ENCODE measurements at regions not wholly inside any gene's neighbourhood (a gene's known extent, or its start where the extent isn't known, plus 50 kb on each side); places are given as distances from the start of the nearest gene placed in this dataset.

GRCh38 chr5:50962934-50963872, 296.8 kb downstream of the PARP8 start:
- DNase-seq = peak; percentile 92
- in situ Hi-C loops (cut with MboI; ENCODE audit: low pct_unique_long_range_greater_than_20kb, low sequenced_read_pairs) = loop anchor here (25.0 kb wide), 1 partner anchor 1049 kb away; no protein-coding TSS in a partner anchor

GRCh38 chr5:50963971-50964745, 297.7 kb downstream of the PARP8 start:
- in situ Hi-C loops (cut with MboI; ENCODE audit: low pct_unique_long_range_greater_than_20kb, low sequenced_read_pairs) = loop anchor here (25.0 kb wide), 1 partner anchor 1048 kb away; no protein-coding TSS in a partner anchor
- DNase-seq = no peak

- in situ Hi-C loops (cut with MboI; ENCODE audit: low pct_unique_long_range_greater_than_20kb, low sequenced_read_pairs) = loop anchor here (25.0 kb wide), 1 partner anchor 1047 kb away; no protein-coding TSS in a partner anchor
- DNase-seq = no peak
These were observed 298.6 kb downstream of the PARP8 start for GRCh38 chr5:50964746-50965653.

- in situ Hi-C loops (cut with MboI; ENCODE audit: low pct_unique_long_range_greater_than_20kb, low sequenced_read_pairs) = loop anchor here (25.0 kb wide), 1 partner anchor 1046 kb away; no protein-coding TSS in a partner anchor
- no peak for DNase-seq
These were observed 299.4 kb downstream of the PARP8 start for GRCh38 chr5:50965654-50966375.

GRCh38 chr5:50967009-50967562, 300.6 kb downstream of the PARP8 start:
- DNase-seq = no peak
- in situ Hi-C loops (cut with MboI; ENCODE audit: low pct_unique_long_range_greater_than_20kb, low sequenced_read_pairs) = loop anchor here (25.0 kb wide), 1 partner anchor 1045 kb away; no protein-coding TSS in a partner anchor

- in situ Hi-C loops (cut with MboI; ENCODE audit: low pct_unique_long_range_greater_than_20kb, low sequenced_read_pairs) = loop anchor here (25.0 kb wide), 1 partner anchor 1045 kb away; no protein-coding TSS in a partner anchor
- DNase-seq = no peak
These were observed 301.3 kb downstream of the PARP8 start for GRCh38 chr5:50967563-50968355.

- DNase-seq = no peak
- in situ Hi-C loops (cut with MboI; ENCODE audit: low pct_unique_long_range_greater_than_20kb, low sequenced_read_pairs) = loop anchor here (25.0 kb wide), 1 partner anchor 1044 kb away; no protein-coding TSS in a partner anchor
These were observed 302.1 kb downstream of the PARP8 start for GRCh38 chr5:50968356-50969149.

- in situ Hi-C loops (cut with MboI; ENCODE audit: low pct_unique_long_range_greater_than_20kb, low sequenced_read_pairs) = loop anchor here (25.0 kb wide), 1 partner anchor 1043 kb away; no protein-coding TSS in a partner anchor
- DNase-seq = no peak
These were observed 303.0 kb downstream of the PARP8 start for GRCh38 chr5:50969151-50970031.

- in situ Hi-C loops (cut with MboI; ENCODE audit: low pct_unique_long_range_greater_than_20kb, low sequenced_read_pairs) = no loop called here
- DNase-seq = no peak
These were observed 309.4 kb downstream of the PARP8 start for GRCh38 chr5:50975840-50976239.

GRCh38 chr5:50978924-50979323, 312.5 kb downstream of the PARP8 start:
- no peak for DNase-seq
- in situ Hi-C loops (cut with MboI; ENCODE audit: low pct_unique_long_range_greater_than_20kb, low sequenced_read_pairs) = no loop called here

GRCh38 chr5:50984640-50985039, 318.2 kb downstream of the PARP8 start:
- DNase-seq = no peak
- in situ Hi-C loops (cut with MboI; ENCODE audit: low pct_unique_long_range_greater_than_20kb, low sequenced_read_pairs) = no loop called here

- in situ Hi-C loops (cut with MboI; ENCODE audit: low pct_unique_long_range_greater_than_20kb, low sequenced_read_pairs) = no loop called here
- DNase-seq = no peak
These were observed 324.0 kb downstream of the PARP8 start for GRCh38 chr5:50990296-50990924.

- in situ Hi-C loops (cut with MboI; ENCODE audit: low pct_unique_long_range_greater_than_20kb, low sequenced_read_pairs) = no loop called here
These were observed 329.0 kb downstream of the PARP8 start for GRCh38 chr5:50995285-50995942.

GRCh38 chr5:51001227-51001923, 334.9 kb downstream of the PARP8 start:
- in situ Hi-C loops (cut with MboI; ENCODE audit: low pct_unique_long_range_greater_than_20kb, low sequenced_read_pairs) = no loop called here
- DNase-seq = no peak

More at GRCh38 chr5:50995285-50995942, 329.0 kb downstream of the PARP8 start:
- no peak for DNase-seq
